Activated CD8-positive, alpha-beta memory T cell treated with anti-CD3 and anti-CD28 coated beads for 24 hours (primary cell): ENCODE measurements at regions not wholly inside any gene's neighbourhood (a gene's known extent, or its start where the extent isn't known, plus 50 kb on each side); places are given as distances from the start of the nearest gene placed in this dataset.
A peak's percentile ranks its signal among the peaks of the same experiment; 100 is the strongest.
"Not testable (repeated sequence)": the region's sequence is repeated elsewhere in the genome, so short reads cannot be mapped to it uniquely, and the experiment has no call there.

Experiments used
- DNase-seq: peaks from one replicate; pipeline ENCODE4 v3.0.0-alpha.2; 2020

DNA sequence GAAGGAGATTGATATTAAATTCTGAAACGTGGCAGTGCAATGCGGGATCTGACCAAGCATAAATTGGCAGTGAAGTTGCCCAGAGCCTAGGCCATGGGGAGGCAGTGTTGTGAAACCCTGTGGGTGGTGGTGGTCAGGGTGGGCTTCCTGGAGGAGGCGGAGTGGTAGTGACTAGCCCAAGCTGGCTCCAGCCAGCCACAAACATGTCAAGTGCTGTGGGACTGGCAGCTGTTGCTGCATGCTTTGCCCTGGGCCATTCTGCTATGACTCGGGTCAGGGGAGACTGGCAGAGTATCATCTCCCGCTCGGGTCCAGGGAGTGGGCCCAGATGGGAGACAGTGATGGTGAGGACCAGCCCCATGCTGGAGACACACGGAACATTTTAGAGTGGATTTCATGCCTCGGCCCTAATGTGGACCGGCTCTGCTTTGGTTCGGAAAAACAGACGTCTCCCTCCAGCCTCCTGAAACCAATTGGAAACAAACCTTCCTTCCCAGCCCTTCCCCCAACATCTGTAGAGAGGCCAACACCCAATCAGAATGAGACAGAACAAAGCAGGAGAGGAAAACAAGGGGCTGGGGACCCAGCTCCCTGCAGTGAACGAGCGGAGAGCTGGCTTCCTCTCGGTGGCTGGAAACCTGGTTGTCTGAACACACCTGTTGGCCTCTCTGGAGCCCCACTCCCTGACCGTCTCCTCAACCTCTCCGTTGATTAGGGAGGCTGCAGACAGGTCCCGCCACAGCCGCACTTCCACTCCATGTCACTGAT is 58.2 kb downstream of the TMEM270 start:
- DNase-seq, result peak; percentile 49

GRCh38 chr7:73919694-73920375 is 58.9 kb downstream of the TMEM270 start:
- DNase-seq, result peak; percentile 5

DNA sequence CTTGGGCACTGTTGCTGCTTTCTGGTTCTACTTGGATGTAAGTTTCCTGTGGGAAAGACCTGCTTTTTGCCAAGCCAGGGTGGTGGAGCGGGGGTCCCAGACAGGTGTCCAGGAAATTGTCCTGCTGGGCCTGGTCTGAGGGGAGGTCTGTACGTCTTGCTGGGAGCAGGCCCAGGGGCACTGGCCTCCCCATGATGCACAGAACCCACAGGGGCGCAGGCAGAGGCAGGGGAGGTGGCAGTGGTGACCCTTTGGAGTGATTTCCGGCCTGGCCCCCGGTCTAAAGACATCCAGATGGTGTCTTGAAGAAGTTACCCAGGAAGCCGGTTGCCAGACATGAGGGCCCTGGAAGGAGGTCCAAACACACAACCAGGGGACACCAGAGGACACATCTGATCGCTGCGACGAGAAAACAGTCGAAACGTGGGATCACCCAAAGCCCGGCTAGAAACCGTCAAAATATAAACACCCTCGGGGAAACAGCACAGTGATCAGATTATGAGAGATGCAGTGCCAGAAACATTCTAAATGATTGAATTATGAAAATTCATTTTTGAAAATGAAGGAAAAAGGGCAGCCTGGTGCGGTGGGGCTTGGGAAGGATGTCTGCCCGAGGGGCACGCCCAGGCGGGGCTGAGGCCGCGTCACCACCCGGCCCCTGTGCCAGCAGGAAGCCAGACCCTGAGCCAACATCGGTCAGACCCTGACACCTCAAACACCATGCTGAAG is 59.6 kb downstream of the TMEM270 start:
- DNase-seq, result peak; percentile 42

- DNase-seq, result peak; percentile 52
Measured at GRCh38 chr7:73921623-73922528, 60.9 kb downstream of the TMEM270 start.

GRCh38 chr7:73928644-73929043 is 67.7 kb downstream of the TMEM270 start:
- DNase-seq, result not testable (repeated sequence)

DNA sequence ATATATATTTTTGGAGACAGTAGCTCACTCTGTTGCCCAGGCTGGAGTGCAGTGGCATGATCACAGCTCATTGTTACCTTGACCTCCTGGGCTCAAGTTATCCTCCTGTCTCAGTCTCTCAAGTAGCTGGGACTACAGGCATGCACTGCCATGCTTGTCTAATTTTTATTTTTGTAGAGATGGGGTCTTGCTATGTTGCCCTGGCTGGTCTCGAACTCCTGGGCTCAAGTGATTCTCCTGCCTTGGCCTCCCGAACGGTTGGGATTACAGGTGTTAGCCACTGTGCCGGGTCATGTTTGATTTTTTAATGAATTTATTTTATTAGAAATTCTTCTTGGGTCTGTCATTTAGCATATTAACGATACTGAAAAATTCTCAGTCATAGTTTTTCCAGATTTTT is 70.5 kb downstream of the TMEM270 start:
- DNase-seq, result no peak

DNA sequence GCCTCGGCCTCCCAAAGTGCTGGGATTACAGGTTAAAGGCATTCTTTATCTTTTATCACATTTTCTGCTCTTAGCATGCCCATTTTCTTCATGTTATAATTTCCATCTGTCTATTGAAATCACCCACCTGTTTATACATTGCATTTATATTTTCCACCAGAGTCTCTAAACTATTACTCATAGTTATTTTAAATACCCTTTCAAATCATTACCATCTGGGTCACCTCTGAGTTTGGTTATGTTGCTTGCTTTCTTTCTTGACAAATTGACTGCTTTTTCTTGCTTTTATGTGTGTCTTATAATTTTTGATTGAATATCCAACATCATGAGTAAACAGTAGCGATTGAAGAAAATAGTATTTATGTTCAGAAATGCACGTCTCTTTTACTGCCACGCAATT is 71.4 kb downstream of the TMEM270 start:
- no peak for DNase-seq

DNA sequence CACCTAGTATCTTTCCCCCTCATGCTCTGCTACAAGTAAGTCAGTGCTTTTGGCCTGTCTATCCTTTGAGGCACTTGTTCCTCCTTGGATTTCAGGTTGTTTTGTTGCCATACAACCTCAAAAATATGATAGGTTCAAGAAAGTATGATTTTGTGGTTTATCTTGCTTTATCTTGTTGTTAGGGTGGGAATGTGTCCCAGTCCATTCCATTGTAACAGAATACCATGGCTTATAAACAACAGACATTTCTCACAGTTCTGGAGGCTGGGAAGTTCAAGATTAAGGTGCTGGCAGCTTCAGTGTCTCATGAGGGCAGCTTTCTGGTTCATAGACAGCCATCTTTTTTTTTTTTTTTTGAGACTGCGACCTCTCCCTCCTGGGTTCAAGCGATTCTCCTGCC is 72.1 kb downstream of the TMEM270 start:
- no peak for DNase-seq

DNA sequence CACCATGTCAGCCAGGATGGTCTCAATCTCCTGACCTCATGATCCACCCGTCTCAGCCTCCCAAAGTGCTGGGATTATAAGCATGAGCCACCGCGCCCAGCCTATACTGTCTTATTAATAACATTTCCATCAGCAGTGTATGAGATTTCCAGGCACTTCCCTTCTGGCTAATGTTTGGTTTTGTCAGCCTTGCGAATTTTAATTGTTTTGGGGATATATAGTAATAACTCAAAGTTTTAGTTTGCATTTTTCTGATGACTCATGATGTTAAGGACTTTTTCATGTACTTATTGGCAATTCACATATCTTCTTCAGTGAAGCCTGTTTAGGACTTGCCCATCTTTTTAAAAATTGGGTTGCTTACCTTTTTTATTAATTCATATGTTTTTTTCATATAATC is 76.0 kb downstream of the TMEM270 start:
- no peak for DNase-seq

GRCh38 chr7:73937650-73938049 is 76.7 kb downstream of the TMEM270 start:
- DNase-seq, result not testable (repeated sequence)

DNA sequence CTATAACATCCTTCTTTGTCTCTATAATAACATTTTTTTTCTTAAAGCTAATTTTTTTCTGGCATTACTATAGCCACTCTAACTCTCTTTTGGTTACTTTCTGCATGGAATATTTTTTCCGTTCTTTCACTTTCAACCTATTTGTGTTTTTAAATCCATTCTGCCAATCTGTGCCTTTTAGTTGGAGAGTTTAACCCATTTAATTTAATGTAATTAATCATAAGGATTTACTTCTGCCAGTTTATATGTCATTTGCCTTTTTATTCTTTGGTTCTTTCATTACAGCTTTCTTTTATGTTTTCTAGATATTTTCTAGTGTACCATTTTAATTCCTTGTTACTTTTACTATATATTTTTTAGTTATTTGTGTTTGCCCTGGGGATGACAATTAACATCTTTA is 78.6 kb downstream of the TMEM270 start:
- no peak for DNase-seq

- no peak for DNase-seq
Measured at GRCh38 chr7:73940701-73941238, 79.8 kb downstream of the TMEM270 start.

DNA sequence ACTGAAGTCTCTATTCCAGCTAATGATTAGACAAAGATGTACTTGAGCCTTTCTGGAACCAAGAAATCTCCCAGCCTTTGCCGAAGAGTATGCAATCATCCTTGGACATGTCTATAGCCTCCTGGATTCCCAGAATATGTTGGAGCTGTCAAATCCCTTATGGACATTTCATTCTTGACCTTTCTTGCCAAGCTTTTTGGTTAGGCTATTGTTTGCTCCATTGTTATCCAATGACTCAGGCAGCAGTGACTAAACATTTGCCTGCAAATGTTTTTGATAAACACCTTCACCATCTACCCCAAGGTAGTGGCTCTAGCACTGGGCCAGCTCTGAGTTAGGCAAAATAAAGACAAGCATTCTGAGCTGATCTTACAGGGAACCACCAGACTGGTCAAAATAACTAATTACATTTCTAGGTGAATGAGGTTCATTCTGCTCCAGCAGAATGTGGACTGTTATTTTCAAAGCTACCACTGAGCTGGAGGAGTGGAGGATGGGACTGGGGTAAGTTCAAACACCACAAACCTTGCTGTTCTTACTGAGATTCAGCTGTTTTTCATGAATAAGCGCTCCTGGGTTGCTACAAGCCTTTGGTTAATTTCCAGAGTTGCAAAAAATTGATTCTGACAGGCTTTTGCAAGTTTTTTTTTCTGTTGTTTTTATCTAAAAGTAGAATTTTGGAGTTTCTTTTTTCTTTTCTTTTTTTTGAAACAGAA is 81.0 kb downstream of the TMEM270 start:
- no peak for DNase-seq

GRCh38 chr7:73945022-73945421 is 83.0 kb upstream of the ELN start:
- no peak for DNase-seq

GRCh38 chr7:73948287-73948686 is 79.7 kb upstream of the ELN start:
- DNase-seq, result no peak

GRCh38 chr7:73952266-73952665 is 75.7 kb upstream of the ELN start:
- no peak for DNase-seq

DNA sequence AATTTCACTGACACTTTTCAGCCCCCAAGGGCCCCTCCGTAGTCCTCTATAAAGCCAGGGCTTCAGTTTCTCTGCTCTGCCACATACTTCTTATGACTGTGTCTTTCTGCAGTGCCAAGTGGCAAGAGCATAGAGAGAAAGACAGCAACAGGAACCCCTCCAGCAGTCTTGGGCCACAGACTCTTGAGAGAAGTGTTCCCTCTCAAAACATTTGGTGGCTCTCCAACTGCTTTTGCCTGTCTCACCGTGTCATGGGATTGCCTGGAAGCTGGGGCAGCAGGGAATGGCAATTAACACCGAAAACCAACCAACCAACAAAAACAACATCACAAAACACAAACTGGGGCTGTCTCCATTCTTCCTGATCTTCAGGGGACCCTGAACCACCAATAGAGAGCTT is 73.8 kb upstream of the ELN start:
- DNase-seq, result no peak

DNA sequence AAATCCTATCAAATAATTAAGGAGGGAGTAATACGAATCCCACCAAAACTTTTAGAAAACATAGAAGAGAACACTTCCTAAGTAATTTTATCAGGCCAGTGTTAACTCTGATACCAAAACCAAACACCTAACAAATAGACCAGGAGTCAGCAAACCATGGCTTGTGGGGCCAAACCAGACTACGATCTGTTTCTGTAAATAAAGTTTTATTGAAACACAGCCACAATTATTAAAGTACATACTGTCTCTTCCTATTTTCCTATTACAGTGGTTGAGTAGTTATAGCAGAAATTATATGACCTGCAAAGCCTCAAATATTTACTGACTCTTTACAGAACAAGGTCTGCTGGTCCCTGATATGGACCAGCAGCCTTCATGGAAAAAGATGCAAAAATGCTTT is 73.1 kb upstream of the ELN start:
- DNase-seq, result no peak

- DNase-seq, result no peak
Measured at GRCh38 chr7:73960548-73960947, 67.4 kb upstream of the ELN start.

DNA sequence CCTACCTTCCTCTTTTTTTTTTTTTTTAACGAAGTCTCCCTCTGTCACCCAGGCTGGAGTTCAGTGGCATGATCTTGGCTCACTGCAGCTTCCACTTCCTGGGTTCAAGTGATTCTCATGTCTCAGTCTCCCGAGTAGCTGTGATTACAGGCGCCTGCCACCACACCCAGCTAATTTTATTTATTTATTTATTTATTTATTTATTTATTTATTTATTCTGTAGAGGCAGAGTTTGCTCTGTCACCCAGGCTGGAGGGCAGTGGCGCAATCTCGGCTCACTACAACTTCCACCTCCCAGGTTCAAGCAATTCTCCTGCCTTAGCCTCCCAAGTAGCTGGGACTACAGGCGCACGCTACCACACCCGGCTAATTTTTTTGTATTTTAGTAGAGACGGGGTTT is 66.0 kb upstream of the ELN start:
- DNase-seq, result not testable (repeated sequence)

DNA sequence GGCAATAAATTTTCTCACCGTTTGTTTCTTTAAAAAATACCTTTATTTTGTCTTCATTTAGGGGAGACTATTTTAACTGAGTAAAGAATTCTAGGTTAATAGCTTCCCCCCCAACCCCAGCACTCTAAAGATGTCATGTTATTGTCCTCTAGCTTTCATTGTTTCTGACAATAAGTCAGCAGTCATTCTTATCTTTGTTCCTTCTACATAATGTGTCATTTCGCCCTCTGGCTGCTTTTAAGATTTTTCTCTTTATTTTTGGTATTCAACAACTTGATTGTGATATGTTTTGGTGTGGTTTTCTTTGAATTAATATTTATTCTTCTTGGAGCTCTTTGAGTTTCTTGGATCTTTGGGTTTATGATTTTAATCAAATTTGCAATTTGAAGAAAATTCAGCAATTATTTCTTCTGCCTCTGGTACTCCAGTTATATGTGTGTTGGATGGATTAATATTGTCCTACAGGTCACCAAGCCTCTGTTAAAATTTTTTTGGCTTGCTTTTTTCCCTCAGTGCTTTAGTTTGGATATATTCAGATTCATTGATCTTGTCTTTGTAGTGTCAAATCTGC is 64.6 kb upstream of the ELN start:
- no peak for DNase-seq

DNA sequence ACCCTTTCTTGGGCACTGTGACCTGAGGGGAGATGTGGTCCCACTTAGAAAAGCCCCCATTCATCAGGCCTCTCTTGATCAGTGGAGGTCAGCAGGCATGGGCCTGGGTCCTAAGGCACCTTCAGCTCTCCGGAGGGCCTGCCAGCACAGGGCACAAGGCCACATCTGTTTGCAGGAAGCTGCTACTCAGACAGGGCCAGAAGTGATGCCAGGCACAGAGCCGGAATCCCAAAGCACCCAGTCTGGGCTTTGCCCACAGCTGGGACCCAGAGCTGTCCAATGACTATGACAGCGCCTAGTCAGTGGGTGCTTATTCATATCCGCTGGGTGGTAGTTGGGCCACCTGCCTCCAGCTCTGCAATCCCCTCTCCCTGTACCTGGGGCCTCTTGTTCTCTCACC is 63.2 kb upstream of the ELN start:
- DNase-seq, result no peak
